Adrenal gland (tissue), 5 donors: ENCODE measurements at regions not wholly inside any gene's neighbourhood (a gene's known extent, or its start where the extent isn't known, plus 50 kb on each side); places are given as distances from the start of the nearest gene placed in this dataset.

Experiments used
- POLR2A ChIP-seq, 2 donors: fragments of 450-650 bp; IDR thresholded peaks; one replicate each; pipeline ENCODE4 v1.6.1; 2017; ENCODE audit warnings: antibody characterized with exemption in 2 of 2, mild to moderate bottlenecking in 2 of 2, moderate library complexity in 1 of 2
- TF ChIP-seq, protein P1 (sequence below), 6 experiments: fragments of 450-650 bp in 4 of 6; fragments of 200-600 bp in 2 of 6; sonication (generic) in 1 of 6; IDR thresholded peaks; 1 replicate in 5 of 6; 2 replicates in 1 of 6; pipeline versions ENCODE4 v1.5.1 to v1.8.0; 2016 to 2021; ENCODE audit warnings: antibody characterized with exemption in 6 of 6, mild to moderate bottlenecking in 2 of 6, moderate library complexity in 1 of 6
- donor health status: DM: no; HTN: no; CAD: no.

DNA sequence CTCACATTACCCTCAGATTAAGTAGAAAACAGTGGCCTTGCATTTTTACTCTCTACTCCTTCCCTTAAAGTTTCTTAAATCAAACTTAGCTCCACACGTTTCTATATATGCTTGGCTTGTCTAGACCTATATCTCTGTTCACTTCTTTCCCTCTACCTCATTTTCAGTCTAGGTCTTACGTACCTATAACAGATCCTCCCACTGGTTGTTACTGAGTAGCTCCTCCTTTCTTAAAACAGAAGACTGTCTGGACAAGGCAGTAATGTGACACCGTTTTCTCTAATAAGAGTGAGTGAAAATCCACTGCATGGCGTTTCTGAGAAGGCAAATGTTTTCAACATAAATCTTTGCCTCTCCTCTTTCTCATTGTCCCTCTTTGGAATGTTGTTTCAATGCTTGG is 211.7 kb upstream of the POGK start:
- TF ChIP-seq POLR2A (IDR thresholded peaks at IDR 0.05): no peak
- TF ChIP-seq, protein P1, sequence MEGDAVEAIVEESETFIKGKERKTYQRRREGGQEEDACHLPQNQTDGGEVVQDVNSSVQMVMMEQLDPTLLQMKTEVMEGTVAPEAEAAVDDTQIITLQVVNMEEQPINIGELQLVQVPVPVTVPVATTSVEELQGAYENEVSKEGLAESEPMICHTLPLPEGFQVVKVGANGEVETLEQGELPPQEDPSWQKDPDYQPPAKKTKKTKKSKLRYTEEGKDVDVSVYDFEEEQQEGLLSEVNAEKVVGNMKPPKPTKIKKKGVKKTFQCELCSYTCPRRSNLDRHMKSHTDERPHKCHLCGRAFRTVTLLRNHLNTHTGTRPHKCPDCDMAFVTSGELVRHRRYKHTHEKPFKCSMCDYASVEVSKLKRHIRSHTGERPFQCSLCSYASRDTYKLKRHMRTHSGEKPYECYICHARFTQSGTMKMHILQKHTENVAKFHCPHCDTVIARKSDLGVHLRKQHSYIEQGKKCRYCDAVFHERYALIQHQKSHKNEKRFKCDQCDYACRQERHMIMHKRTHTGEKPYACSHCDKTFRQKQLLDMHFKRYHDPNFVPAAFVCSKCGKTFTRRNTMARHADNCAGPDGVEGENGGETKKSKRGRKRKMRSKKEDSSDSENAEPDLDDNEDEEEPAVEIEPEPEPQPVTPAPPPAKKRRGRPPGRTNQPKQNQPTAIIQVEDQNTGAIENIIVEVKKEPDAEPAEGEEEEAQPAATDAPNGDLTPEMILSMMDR (IDR thresholded peaks at IDR 0.05): no peak
